Left lung (tissue), 4 donors: ENCODE measurements at regions not wholly inside any gene's neighbourhood (a gene's known extent, or its start where the extent isn't known, plus 50 kb on each side); places are given as distances from the start of the nearest gene placed in this dataset.

Experiments used
- ATAC-seq: fragments of 200-7000 bp; cut with Tn5 transposase; one replicate; pipeline ENCODE4 v1.9.1; 2020; ENCODE audit warnings: moderate library complexity
- DNase-seq, 4 donors: peaks; one replicate each; pipeline ENCODE4 v3.0.0-alpha.2; 2013 to 2020
- H3K27ac ChIP-seq, 2 donors: fragments of 200-600 bp; sonication (generic) in 1 of 2; one replicate each; pipeline versions ENCODE4 v1.5.0 to v1.8.0; 2020 to 2021
- H3K27me3 ChIP-seq, 2 donors: fragments of 200-600 bp; sonication (generic) in 1 of 2; one replicate each; pipeline versions ENCODE4 v1.5.0 to v1.8.0; 2020 to 2021
- H3K36me3 ChIP-seq, 2 donors: fragments of 200-600 bp; sonication (generic) in 1 of 2; one replicate each; pipeline versions ENCODE4 v1.5.0 to v1.8.0; 2020 to 2021
- H3K4me1 ChIP-seq, 2 donors: fragments of 200-600 bp; one replicate each; pipeline ENCODE4 v1.8.0; 2021
- H3K4me3 ChIP-seq, 2 donors: fragments of 200-600 bp; sonication (generic) in 1 of 2; one replicate each; pipeline versions ENCODE4 v1.5.0 to v1.8.0; 2020 to 2021; ENCODE audit warnings: mild to moderate bottlenecking in 1 of 2
- H3K9me3 ChIP-seq, 2 donors: fragments of 200-600 bp; sonication (generic) in 1 of 2; one replicate each; pipeline versions ENCODE4 v1.5.0 to v1.8.0; 2020 to 2021
- CTCF ChIP-seq, 2 donors: fragments of 200-600 bp; sonication (generic) in 1 of 2; IDR thresholded peaks; one replicate each; pipeline versions ENCODE4 v1.5.0 to v1.8.0; 2021; ENCODE audit warnings: antibody characterized with exemption in 2 of 2
- intact Hi-C, 2 donors: fragments of 100-400 bp; cut with DNase I; formaldehyde crosslinking; loops; one replicate each; pipeline versions ENCODE4 v1.11.2 to v1.14.2; 2022
- donor health status: DM: no; HTN: yes; CAD: no.
- donor health status: DM: no; HTN: no; CAD: no.

- no peaks in the 10 kb centered on the region for H3K4me1 ChIP-seq
- intact Hi-C loops: no loop called here
- H3K9me3 ChIP-seq: no peaks in the 10 kb centered on the region
- peak in 1 of 4 donors; percentile 43 for DNase-seq
- H3K36me3 ChIP-seq: no peaks in the 10 kb centered on the region
- no peaks in the 10 kb centered on the region for H3K27me3 ChIP-seq
- no peak for TF ChIP-seq CTCF (IDR thresholded peaks at IDR 0.05)
- H3K27ac ChIP-seq: no peak overlapping the region
- no peak overlapping the region for H3K4me3 ChIP-seq
- ATAC-seq: peak; percentile 70
Measured at GRCh38 chr1:94679332-94680038, 137.9 kb upstream of the F3 start.

- no peak for DNase-seq
- H3K27me3 ChIP-seq: no peaks in the 10 kb centered on the region
- no peak overlapping the region for H3K27ac ChIP-seq
- no peak for TF ChIP-seq CTCF (IDR thresholded peaks at IDR 0.05)
- no peaks in the 10 kb centered on the region for H3K36me3 ChIP-seq
- H3K9me3 ChIP-seq: no peaks in the 10 kb centered on the region
- no peaks in the 10 kb centered on the region for H3K4me1 ChIP-seq
- intact Hi-C loops: no loop called here
- no peak for ATAC-seq
- H3K4me3 ChIP-seq: no peak overlapping the region
Measured at GRCh38 chr1:94678202-94678848, 136.8 kb upstream of the F3 start.

GRCh38 chr1:94677714-94678113 lies 136.2 kb upstream of the F3 start:
- no peak overlapping the region for H3K27ac ChIP-seq
- no peak for DNase-seq
- intact Hi-C loops: no loop called here
- H3K4me1 ChIP-seq: no peaks in the 10 kb centered on the region
- no peaks in the 10 kb centered on the region for H3K27me3 ChIP-seq
- H3K9me3 ChIP-seq: no peaks in the 10 kb centered on the region
- H3K36me3 ChIP-seq: no peaks in the 10 kb centered on the region
- ATAC-seq: no peak
- TF ChIP-seq CTCF (IDR thresholded peaks at IDR 0.05): no peak
- H3K4me3 ChIP-seq: no peak overlapping the region

- Histone ChIP-seq H3K27me3 (no peaks in the 10 kb centered on the region), H3K27ac (no peak overlapping the region), H3K4me3 (no peak overlapping the region), H3K4me1 (no peaks in the 10 kb centered on the region), H3K9me3 (no peaks in the 10 kb centered on the region), H3K36me3 (no peaks in the 10 kb centered on the region)
- ATAC-seq (no peak), DNase-seq (no peak)
- intact Hi-C loops: no loop called here
- TF ChIP-seq CTCF (IDR thresholded peaks at IDR 0.05): no peak
Measured at GRCh38 chr1:94677087-94677486, 135.5 kb upstream of the F3 start.

- H3K4me1 ChIP-seq: no peaks in the 10 kb centered on the region
- H3K27me3 ChIP-seq: no peaks in the 10 kb centered on the region
- DNase-seq: no peak
- no peaks in the 10 kb centered on the region for H3K9me3 ChIP-seq
- intact Hi-C loops: no loop called here
- H3K4me3 ChIP-seq: no peak overlapping the region
- no peak for ATAC-seq
- no peaks in the 10 kb centered on the region for H3K36me3 ChIP-seq
- no peak for TF ChIP-seq CTCF (IDR thresholded peaks at IDR 0.05)
- H3K27ac ChIP-seq: no peak overlapping the region
Measured at GRCh38 chr1:94676686-94677085, 135.1 kb upstream of the F3 start.
